ENCODE measurements at regions not wholly inside any gene's neighbourhood (a gene's known extent, or its start where the extent isn't known, plus 50 kb on each side); places are given as distances from the start of the nearest gene placed in this dataset.
"Not testable (repeated sequence)": the region's sequence is repeated elsewhere in the genome, so short reads cannot be mapped to it uniquely, and the experiment has no call there.

- H3K4me3 ChIP-seq; H4K20me1 ChIP-seq (ENCODE audit: control insufficient read depth, insufficient read depth); H3K4me1 ChIP-seq (ENCODE audit: control insufficient read depth, insufficient read depth, low read length); BruUV-seq (replicated peaks); H3K9me3 ChIP-seq (replicated peaks; ENCODE audit: control insufficient read depth, insufficient read depth, low read length); DNase-seq (ENCODE audit: low read depth, low spot score); H3K27ac ChIP-seq (ENCODE audit: control insufficient read depth, insufficient read depth); H3K9ac ChIP-seq (ENCODE audit: control insufficient read depth, insufficient read depth, low read length); H3K36me3 ChIP-seq (ENCODE audit: control insufficient read depth in 2 of 2, insufficient read depth in 2 of 2, low read length in 1 of 2); H3K79me2 ChIP-seq (ENCODE audit: control insufficient read depth, insufficient read depth, low read length); H3K27me3 ChIP-seq (replicated peaks in 1 of 2; ENCODE audit: control insufficient read depth in 2 of 2, insufficient read depth in 2 of 2, low read length in 1 of 2); POLR2A ChIA-PET: not testable (repeated sequence)
- Histone ChIP-seq H2AFZ (ENCODE audit: control insufficient read depth, low read depth, low read length) (peak overlapping the region; percentile 51), H3K4me2 (ENCODE audit: control insufficient read depth, insufficient read depth) (peak overlapping the region; percentile 34; the same call in 1 of the 2 replicates)
- ChIA-PET CTCF (interaction anchor here (0.6 to 2.4 kb wide), 17 partner anchors 18 to 963 kb away, joined by 3 to 56 read pairs (median 3); partner anchors contain the start of genes AMIGO2 and PCED1B), SMC1A (ENCODE audit: uncharacterized antibody, unreplicated experiment) (interaction anchor here (0.6 to 2.4 kb wide), 17 partner anchors 14 to 1237 kb away, joined by 3 to 31 read pairs (median 3); partner anchors contain the start of genes AMIGO2 and PCED1B), RAD21 (ENCODE audit: unreplicated experiment) (interaction anchor here (0.8 to 2.3 kb wide), 8 partner anchors 26 to 283 kb away, joined by 3 to 31 read pairs (median 4); partner anchors contain the start of genes AMIGO2 and PCED1B)
- ATAC-seq (peak; percentile 19), FAIRE-seq (peak; percentile 62)
- 14% methylated on average over 25 of the region's 25 CpGs for WGBS (ENCODE audit: insufficient coverage, insufficient replicate concordance, low lambda C conversion rate, missing lambda C conversion rate)
- intact Hi-C loops (cut with micrococcal nuclease; ENCODE audit: unreplicated experiment), result loop anchor here (1.0 to 5.0 kb wide), 4 partner anchors 90 to 275 kb away; partner anchors contain the start of genes AMIGO2 and PCED1B
- in situ Hi-C loops (cut with MboI), result loop anchor here (5.0 kb wide), 1 partner anchor 275 kb away; no protein-coding TSS in a partner anchor
Observed at GRCh38 chr12:47306773-47307679, 227.3 kb upstream of the AMIGO2 start.

DNA sequence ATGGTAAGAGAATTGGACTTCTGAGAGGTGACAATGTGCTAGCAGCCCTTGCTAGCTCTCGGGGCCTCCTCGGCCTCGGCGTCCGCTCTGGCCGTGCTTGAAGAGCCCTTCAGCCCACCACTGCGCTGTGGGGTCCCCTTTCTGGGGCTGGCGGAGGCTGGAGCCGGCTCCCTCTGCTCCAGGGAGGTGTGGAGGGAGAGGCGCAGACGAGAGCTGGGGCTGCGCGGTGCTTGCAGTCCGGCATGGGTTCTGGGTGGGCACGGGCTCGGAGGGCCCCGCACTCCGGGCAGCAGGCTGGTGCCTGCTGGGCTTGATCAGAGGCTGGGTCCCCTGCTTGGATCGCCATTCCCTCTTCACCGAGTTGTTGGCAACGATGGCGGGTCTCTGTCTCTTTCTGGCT is 226.4 kb upstream of the AMIGO2 start:
- RAD21 ChIA-PET (ENCODE audit: unreplicated experiment), result interaction anchor here (0.8 to 2.3 kb wide), 5 partner anchors 25 to 282 kb away, joined by 3 to 31 read pairs (median 3); partner anchors contain the start of gene PCED1B
- Histone ChIP-seq H3K27me3 (replicated peaks in 1 of 2; ENCODE audit: control insufficient read depth in 2 of 2, insufficient read depth in 2 of 2, low read length in 1 of 2) (no peaks in the 10 kb centered on the region), H3K36me3 (ENCODE audit: control insufficient read depth in 2 of 2, insufficient read depth in 2 of 2, low read length in 1 of 2) (no peaks in the 10 kb centered on the region), H3K27ac (ENCODE audit: control insufficient read depth, insufficient read depth) (no peak overlapping the region), H3K4me2 (ENCODE audit: control insufficient read depth, insufficient read depth) (no peak overlapping the region), H3K9me3 (replicated peaks; ENCODE audit: control insufficient read depth, insufficient read depth, low read length) (no peaks in the 10 kb centered on the region), H2AFZ (ENCODE audit: control insufficient read depth, low read depth, low read length) (no peak overlapping the region), H3K4me3 (no peak overlapping the region), H3K9ac (ENCODE audit: control insufficient read depth, insufficient read depth, low read length) (no peak overlapping the region), H4K20me1 (ENCODE audit: control insufficient read depth, insufficient read depth) (no peaks in the 10 kb centered on the region), H3K4me1 (ENCODE audit: control insufficient read depth, insufficient read depth, low read length) (peaks cover 3% of the 10 kb centered on the region; the same call in 1 of the 2 replicates), H3K79me2 (ENCODE audit: control insufficient read depth, insufficient read depth, low read length) (no peaks in the 10 kb centered on the region)
- in situ Hi-C loops (cut with MboI) (loop anchor here (5.0 kb wide), 1 partner anchor 274 kb away; no protein-coding TSS in a partner anchor), intact Hi-C loops (cut with micrococcal nuclease; ENCODE audit: unreplicated experiment) (loop anchor here (2.0 to 5.0 kb wide), 3 partner anchors 89 to 227 kb away; partner anchors contain the start of genes AMIGO2 and PCED1B)
- DNase-seq (ENCODE audit: low read depth, low spot score), result no peak
- FAIRE-seq, result no peak
- no TSS peak for BruUV-seq (replicated peaks)
- CTCF ChIA-PET, result interaction anchor here (0.7 to 2.4 kb wide), 9 partner anchors 88 to 962 kb away, joined by 3 to 56 read pairs (median 4); no protein-coding TSS in a partner anchor
- 73% methylated on average over 13 of the region's 22 CpGs for WGBS (ENCODE audit: insufficient coverage, insufficient replicate concordance, low lambda C conversion rate, missing lambda C conversion rate)
- no peak for ATAC-seq
- SMC1A ChIA-PET (ENCODE audit: uncharacterized antibody, unreplicated experiment), result interaction anchor here (0.7 to 2.4 kb wide), 12 partner anchors 17 to 272 kb away, joined by 3 to 31 read pairs (median 3); partner anchors contain the start of genes AMIGO2 and PCED1B
- POLR2A ChIA-PET, result no interaction called here
- TF ChIP-seq EP300 (IDR thresholded peaks at IDR 0.05; ENCODE audit: borderline replicate concordance in 1 of 2, control insufficient read depth in 1 of 2, low read depth in 2 of 2, low read length in 2 of 2) (no peak), PML (IDR thresholded peaks at IDR 0.05; ENCODE audit: low read length) (no peak), RAD21 (IDR thresholded peaks at IDR 0.05; ENCODE audit: insufficient read depth, low read depth, low read length) (no peak), POLR2AphosphoS5 (IDR thresholded peaks at IDR 0.05; ENCODE audit: low read length) (no peak), MAX (IDR thresholded peaks at IDR 0.05; ENCODE audit: low read depth, low read length) (no peak), EGR1 (IDR thresholded peaks at IDR 0.05; ENCODE audit: borderline replicate concordance in 1 of 2, low read depth in 2 of 2, low read length in 2 of 2) (no peak)
- TF ChIP-seq, protein P1, sequence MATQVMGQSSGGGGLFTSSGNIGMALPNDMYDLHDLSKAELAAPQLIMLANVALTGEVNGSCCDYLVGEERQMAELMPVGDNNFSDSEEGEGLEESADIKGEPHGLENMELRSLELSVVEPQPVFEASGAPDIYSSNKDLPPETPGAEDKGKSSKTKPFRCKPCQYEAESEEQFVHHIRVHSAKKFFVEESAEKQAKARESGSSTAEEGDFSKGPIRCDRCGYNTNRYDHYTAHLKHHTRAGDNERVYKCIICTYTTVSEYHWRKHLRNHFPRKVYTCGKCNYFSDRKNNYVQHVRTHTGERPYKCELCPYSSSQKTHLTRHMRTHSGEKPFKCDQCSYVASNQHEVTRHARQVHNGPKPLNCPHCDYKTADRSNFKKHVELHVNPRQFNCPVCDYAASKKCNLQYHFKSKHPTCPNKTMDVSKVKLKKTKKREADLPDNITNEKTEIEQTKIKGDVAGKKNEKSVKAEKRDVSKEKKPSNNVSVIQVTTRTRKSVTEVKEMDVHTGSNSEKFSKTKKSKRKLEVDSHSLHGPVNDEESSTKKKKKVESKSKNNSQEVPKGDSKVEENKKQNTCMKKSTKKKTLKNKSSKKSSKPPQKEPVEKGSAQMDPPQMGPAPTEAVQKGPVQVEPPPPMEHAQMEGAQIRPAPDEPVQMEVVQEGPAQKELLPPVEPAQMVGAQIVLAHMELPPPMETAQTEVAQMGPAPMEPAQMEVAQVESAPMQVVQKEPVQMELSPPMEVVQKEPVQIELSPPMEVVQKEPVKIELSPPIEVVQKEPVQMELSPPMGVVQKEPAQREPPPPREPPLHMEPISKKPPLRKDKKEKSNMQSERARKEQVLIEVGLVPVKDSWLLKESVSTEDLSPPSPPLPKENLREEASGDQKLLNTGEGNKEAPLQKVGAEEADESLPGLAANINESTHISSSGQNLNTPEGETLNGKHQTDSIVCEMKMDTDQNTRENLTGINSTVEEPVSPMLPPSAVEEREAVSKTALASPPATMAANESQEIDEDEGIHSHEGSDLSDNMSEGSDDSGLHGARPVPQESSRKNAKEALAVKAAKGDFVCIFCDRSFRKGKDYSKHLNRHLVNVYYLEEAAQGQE (IDR thresholded peaks at IDR 0.05; ENCODE audit: low read depth, low read length), result no peak

All from GM12878 (cell line).